Middle frontal gyrus (tissue), 1 donor: ENCODE measurements at regions not wholly inside any gene's neighbourhood (a gene's known extent, or its start where the extent isn't known, plus 50 kb on each side); places are given as distances from the start of the nearest gene placed in this dataset.
"Not testable (repeated sequence)": the region's sequence is repeated elsewhere in the genome, so short reads cannot be mapped to it uniquely, and the experiment has no call there.

Source experiments
- DNase-seq: peaks from one replicate; pipeline ENCODE4 v3.0.0-alpha.2; 2015; ENCODE audit warnings: low spot score; ENCODE audit errors: extremely low spot score

- DNase-seq: no peak
Observed at GRCh38 chr3:72281551-72281950, 496.6 kb upstream of the PROK2 start.

GRCh38 chr3:72280876-72281275 is 495.9 kb upstream of the PROK2 start:
- no peak for DNase-seq

GRCh38 chr3:72279631-72280041 is 494.7 kb upstream of the PROK2 start:
- no peak for DNase-seq

- DNase-seq: no peak
Observed at GRCh38 chr3:72279068-72279604, 494.2 kb upstream of the PROK2 start.

DNA sequence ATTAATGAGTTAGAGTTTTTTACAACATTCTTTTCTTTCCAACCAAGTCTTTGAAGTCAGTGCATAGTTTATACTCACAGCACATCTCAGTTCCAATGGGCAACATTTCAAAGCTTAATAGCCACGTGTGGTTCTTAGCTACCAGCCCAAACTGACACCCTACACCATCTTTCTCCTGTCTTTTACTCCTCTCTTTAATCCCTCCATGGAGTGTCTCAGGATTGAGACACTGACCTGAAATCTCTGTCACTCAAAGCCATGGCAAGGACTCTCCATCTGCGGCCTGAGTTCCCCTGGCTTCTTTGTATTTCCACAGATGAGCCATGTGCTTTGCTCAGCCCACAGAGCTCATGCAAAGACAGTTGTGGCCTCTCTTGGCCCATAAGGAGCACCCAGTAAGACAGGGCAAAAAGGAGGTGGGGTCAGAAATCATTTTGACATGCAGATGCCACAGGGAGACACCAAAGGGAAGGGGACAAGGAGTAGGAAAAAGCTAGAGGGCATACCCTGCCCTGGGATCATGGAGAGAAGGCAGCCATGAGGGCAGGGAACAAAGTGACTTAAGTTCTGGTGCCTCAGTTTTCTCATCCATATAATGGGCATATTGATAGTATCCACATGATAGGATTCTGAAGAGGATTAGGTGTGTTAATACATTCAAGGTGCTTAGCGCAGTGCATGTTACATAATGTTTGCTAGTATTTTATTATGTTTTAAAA is 493.6 kb upstream of the PROK2 start:
- DNase-seq: no peak

DNA sequence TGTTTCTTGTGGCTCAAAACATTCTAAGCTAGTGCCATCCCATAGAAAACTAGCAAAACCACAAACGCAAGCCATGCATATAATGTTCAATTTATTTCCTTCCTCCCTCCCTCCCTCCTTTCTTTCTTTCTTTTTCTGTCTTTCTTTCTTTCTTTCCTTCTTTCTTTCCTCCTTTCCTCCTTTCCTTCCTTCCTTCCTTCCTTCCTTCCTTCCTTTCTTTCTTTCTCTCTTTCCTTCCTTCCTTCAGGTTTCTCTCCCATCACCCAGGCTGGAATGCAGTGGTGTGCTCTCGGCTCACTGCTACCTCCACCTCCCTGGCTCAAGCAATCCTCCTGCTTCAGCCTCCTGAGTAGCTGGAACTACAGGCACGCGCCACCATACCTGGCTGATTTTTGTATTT is 492.8 kb upstream of the PROK2 start:
- no peak for DNase-seq

- DNase-seq: no peak
Observed at GRCh38 chr3:72276806-72277205, 491.9 kb upstream of the PROK2 start.

- no peak for DNase-seq
Observed at GRCh38 chr3:72275331-72275751, 490.4 kb upstream of the PROK2 start.

DNA sequence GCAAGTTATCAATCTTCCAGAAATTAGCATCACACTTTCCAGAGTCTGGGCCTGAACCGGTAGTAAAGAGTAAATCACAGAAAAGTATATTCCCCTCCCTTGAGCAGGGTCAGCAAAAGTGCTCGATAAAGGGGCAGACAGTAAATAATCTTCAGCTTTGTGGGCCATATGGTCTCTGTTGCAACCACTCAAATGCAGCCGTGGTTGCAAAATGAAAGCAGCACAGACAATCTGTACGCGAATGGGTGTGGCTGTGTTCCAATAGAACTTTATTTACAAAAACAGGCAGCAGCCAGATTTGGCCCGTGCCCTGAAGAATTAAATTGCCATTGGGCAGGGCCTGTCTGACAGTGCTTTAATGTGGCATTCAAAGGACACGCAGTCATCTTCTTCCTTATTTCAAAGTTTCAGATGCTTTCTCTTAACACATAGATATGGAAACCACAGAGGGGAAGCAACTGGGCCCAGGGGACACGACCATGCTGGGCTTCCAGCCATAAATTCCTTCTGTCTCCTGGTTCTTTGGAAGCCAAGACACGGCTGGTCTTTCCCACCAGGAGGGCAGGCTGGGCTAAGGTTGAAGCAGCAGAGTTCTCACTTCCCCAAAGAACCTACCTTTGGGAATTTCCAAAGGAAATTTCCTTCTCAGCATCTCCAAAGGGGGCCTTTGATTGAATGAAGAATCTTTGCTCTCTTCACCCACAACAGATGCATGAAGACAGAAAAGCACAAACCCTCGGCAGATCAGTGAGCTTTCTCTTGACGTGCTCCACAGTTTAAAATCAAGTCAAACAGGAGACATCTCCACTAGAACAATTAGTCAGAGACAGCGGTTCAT is 489.8 kb upstream of the PROK2 start:
- DNase-seq: no peak

DNA sequence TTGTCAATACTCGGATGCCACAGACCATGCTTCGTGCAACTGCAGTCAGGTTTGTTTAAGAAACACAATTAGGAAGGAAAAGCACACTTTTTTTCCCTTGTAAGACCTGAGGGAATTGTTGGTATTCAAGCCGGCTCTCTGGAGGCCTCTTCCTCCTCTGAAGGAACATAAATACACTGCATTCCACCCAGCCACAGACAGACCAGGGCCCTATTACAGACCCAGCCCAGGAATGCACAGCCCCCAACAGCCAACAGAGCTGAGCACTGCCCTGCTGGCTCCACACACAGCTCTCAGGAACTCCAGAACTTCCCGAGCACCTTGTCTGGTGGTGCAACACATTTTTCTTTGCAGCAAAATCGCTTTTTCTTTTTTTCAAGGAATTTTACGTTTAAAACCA is 488.7 kb upstream of the PROK2 start:
- DNase-seq: no peak

GRCh38 chr3:72272356-72272755 is 487.4 kb upstream of the PROK2 start:
- DNase-seq: no peak

DNA sequence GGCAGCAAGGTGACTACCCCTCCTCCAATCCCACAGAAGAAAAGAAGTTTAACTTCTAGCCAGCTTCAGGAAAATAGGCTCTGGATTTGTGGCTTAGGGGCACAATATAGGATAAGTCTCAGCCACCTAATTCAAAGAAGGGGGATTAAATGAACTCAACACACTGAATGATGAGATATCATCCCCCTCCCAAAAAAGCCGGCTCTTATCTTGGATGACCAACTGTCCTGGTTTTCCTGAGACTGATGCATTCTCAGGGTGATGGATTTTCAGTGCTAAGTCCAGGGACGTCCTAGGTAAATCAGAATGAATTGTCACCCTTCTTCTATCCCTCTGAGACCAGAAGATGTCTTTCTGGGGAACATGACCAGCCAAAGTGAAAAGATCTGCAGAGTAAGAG is 487.0 kb upstream of the PROK2 start:
- DNase-seq: no peak

- no peak for DNase-seq
Observed at GRCh38 chr3:72271216-72271615, 486.3 kb upstream of the PROK2 start.

DNA sequence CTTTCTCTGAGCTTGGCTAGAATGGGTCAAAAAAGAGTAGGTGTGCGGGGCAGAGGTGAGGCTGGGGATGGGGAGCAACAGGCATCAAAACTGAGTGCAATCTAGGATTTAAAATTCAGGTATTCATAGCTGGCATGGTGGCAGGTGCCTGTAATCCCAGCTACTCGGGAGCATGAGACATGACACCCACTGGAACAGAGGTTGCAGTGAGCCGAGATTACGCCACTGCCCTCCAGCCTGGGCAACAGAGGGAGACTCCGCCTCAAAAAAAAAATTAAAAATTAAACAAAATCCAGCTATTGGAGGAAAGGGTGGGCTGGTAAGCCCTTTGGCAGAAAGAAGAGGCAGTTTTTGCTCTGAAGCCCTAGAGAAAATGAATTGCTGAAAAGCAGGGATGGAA is 485.8 kb upstream of the PROK2 start:
- no peak for DNase-seq

- no peak for DNase-seq
Observed at GRCh38 chr3:72270072-72270681, 485.2 kb upstream of the PROK2 start.

- no peak for DNase-seq
Observed at GRCh38 chr3:72269475-72269874, 484.5 kb upstream of the PROK2 start.

DNA sequence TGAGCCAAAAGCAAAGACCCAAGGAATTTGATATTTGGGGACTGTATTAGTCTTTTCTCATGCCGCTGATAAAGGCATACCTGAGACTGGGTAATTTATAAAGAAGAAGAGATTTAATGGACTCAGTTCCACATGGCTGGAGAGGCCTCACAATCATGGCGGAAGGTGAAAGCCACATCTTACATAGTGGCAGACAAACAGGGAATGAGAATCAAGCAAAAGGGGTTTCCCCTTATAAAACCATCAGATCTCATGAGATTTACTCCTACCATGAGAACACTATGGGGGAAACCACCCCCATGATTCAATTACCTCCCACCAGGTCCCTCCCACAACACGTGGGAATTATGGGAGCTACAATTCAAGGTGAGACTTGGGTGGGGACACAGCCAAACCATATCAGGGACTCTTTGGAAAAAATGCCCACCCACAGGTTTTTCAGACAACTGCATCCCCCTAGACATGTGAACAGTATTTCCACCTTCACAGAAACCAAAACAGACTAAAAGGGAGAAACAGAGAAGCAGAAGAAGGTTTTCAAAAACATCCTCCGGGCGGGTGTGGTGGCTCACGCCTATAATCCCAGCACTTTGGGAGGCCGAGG is 482.1 kb upstream of the PROK2 start:
- DNase-seq: not testable (repeated sequence)

GRCh38 chr3:72266016-72266370 is 481.0 kb upstream of the PROK2 start:
- no peak for DNase-seq

- DNase-seq: no peak
Observed at GRCh38 chr3:72265256-72266015, 480.5 kb upstream of the PROK2 start.

GRCh38 chr3:72263223-72263990 is 478.5 kb upstream of the PROK2 start:
- DNase-seq: no peak
